ENCODE measurements at regions not wholly inside any gene's neighbourhood (a gene's known extent, or its start where the extent isn't known, plus 50 kb on each side); places are given as distances from the start of the nearest gene placed in this dataset.
"Not testable (repeated sequence)": the region's sequence is repeated elsewhere in the genome, so short reads cannot be mapped to it uniquely, and the experiment has no call there.

GRCh38 chr6:137395316-137395715 lies 98.9 kb downstream of the OLIG3 start:
- no peak for DNase-seq

GRCh38 chr6:137391061-137391814 lies 103.0 kb downstream of the OLIG3 start:
- no peak for DNase-seq

GRCh38 chr6:137390334-137390733 lies 103.9 kb downstream of the OLIG3 start:
- no peak for DNase-seq

- DNase-seq = peak; percentile 73
Measured at GRCh38 chr6:137389150-137389704, 105.0 kb downstream of the OLIG3 start.

GRCh38 chr6:137387096-137387764 lies 107.0 kb downstream of the OLIG3 start:
- DNase-seq = no peak

- not testable (repeated sequence) for DNase-seq
Measured at GRCh38 chr6:137383287-137383686, 110.9 kb downstream of the OLIG3 start.

- DNase-seq = no peak
Measured at GRCh38 chr6:137378090-137378369, 116.2 kb downstream of the OLIG3 start.

GRCh38 chr6:137373296-137373695 lies 120.9 kb downstream of the OLIG3 start:
- DNase-seq = no peak

- DNase-seq = no peak
Measured at GRCh38 chr6:137372532-137372931, 121.7 kb downstream of the OLIG3 start.

- no peak for DNase-seq
Measured at GRCh38 chr6:137371634-137372016, 122.6 kb downstream of the OLIG3 start.

GRCh38 chr6:137370871-137371633 lies 123.1 kb downstream of the OLIG3 start:
- no peak for DNase-seq

GRCh38 chr6:137369136-137369535 lies 125.1 kb downstream of the OLIG3 start:
- no peak for DNase-seq

- DNase-seq = no peak
Measured at GRCh38 chr6:137365707-137366437, 128.3 kb downstream of the OLIG3 start.

GRCh38 chr6:137363805-137364138 lies 130.4 kb downstream of the OLIG3 start:
- no peak for DNase-seq

GRCh38 chr6:137362878-137363804 lies 131.1 kb downstream of the OLIG3 start:
- no peak for DNase-seq

GRCh38 chr6:137361701-137362100 lies 132.5 kb downstream of the OLIG3 start:
- DNase-seq = no peak

- no peak for DNase-seq
Measured at GRCh38 chr6:137358273-137358672, 135.9 kb downstream of the OLIG3 start.

GRCh38 chr6:137357948-137358266 lies 136.3 kb downstream of the OLIG3 start:
- DNase-seq = no peak

GRCh38 chr6:137357263-137357947 lies 136.8 kb downstream of the OLIG3 start:
- no peak for DNase-seq

GRCh38 chr6:137353842-137354397 lies 134.7 kb upstream of the IFNGR1 start:
- DNase-seq = no peak

- no peak for DNase-seq
Measured at GRCh38 chr6:137353346-137353745, 134.2 kb upstream of the IFNGR1 start.

Measured in activated naive CD4-positive, alpha-beta T cell treated with anti-CD3 and anti-CD28 coated beads, Interleukin-2, amount 50 U/mL, for 16 hours (primary cell).